ENCODE measurements at regions not wholly inside any gene's neighbourhood (a gene's known extent, or its start where the extent isn't known, plus 50 kb on each side); places are given as distances from the start of the nearest gene placed in this dataset.

DNA sequence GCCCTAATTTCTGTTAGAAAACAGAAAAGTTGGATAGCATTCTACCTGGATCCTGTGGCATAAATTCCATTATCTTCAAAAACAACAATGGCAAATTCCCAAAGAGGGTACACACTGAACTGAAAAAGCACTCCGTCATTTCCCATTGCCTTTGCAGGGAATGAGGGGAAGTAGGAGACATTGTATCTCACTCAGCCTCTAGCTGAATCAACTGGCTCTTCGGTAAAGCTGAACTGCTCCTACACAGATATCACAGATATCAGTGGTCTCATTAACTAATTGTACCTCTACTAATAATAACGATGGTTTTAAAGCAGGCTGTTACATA is 64.2 kb upstream of the PRKAR2B start:
- H3K27me3 ChIP-seq (replicated peaks; ENCODE audit: insufficient read depth), result no peaks in the 10 kb centered on the region; the same call in 1 of the 2 replicates
- no peaks in the 10 kb centered on the region for H3K36me3 ChIP-seq (ENCODE audit: low read depth)
- no peaks in the 10 kb centered on the region for H3K9me2 ChIP-seq (ENCODE audit: insufficient read depth)
- no peaks in the 10 kb centered on the region for H3F3A ChIP-seq (ENCODE audit: insufficient read depth)
- no peak overlapping the region for H3K4me3 ChIP-seq
- no peak overlapping the region for H3K9ac ChIP-seq
- no peak overlapping the region for H3K4me2 ChIP-seq (ENCODE audit: unreplicated experiment)
- no peak for TF ChIP-seq EZH2phosphoT487 (IDR thresholded peaks at IDR 0.05; ENCODE audit: insufficient read depth, low read depth)
- TF ChIP-seq EZH2 (IDR thresholded peaks at IDR 0.05; ENCODE audit: insufficient read depth, poor library complexity, severe bottlenecking), result no peak
- 77 to 80% methylated on average over 3 of the region's 3 CpGs for WGBS, 2 experiments (ENCODE audit: low coverage in 1 of 2, low lambda C conversion rate in 2 of 2, missing lambda C conversion rate in 2 of 2)
- in situ Hi-C loops (cut with MboI), result no loop called here
- no peaks in the 10 kb centered on the region for H3K9me3 ChIP-seq (ENCODE audit: low read depth)
- no peaks in the 10 kb centered on the region for H3K4me1 ChIP-seq (ENCODE audit: insufficient read depth)
- DNase-seq, result no peak
- no peak overlapping the region for H2AFZ ChIP-seq
- H4K20me1 ChIP-seq (ENCODE audit: insufficient read depth), result no peaks in the 10 kb centered on the region
- H3K27ac ChIP-seq, result no peak overlapping the region
- H3K79me2 ChIP-seq (ENCODE audit: insufficient read depth), result no peaks in the 10 kb centered on the region

DNA sequence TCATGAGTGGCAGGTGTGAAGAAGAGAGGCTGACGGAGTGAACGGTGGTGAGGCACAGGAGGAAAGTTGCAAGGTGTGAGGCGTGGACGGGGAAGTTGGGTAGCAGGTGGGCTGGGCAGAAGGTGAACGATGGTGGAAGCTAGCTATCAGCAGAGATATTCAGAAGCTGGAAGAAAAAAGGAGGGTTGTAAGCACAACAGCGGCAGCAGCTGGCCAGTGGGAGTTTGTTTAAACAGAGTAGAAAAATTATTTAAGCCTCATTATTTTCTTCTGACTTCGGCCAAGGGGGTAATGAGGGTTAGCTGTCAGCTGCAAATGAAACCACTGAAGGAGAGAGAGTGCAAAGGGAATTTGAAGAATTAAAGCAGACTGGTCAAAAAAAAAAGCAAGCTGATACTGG is 62.1 kb upstream of the PRKAR2B start:
- DNase-seq, result no peak
- Histone ChIP-seq H3K27ac (no peak overlapping the region), H3K4me3 (no peak overlapping the region), H3K9ac (no peak overlapping the region), H3K79me2 (ENCODE audit: insufficient read depth) (no peaks in the 10 kb centered on the region), H4K20me1 (ENCODE audit: insufficient read depth) (no peaks in the 10 kb centered on the region), H3K4me2 (ENCODE audit: unreplicated experiment) (no peak overlapping the region), H3K4me1 (ENCODE audit: insufficient read depth) (no peaks in the 10 kb centered on the region), H3K9me3 (ENCODE audit: low read depth) (no peaks in the 10 kb centered on the region), H2AFZ (no peak overlapping the region), H3F3A (ENCODE audit: insufficient read depth) (no peaks in the 10 kb centered on the region), H3K36me3 (ENCODE audit: low read depth) (no peaks in the 10 kb centered on the region), H3K27me3 (replicated peaks; ENCODE audit: insufficient read depth) (no peaks in the 10 kb centered on the region; the same call in 1 of the 2 replicates), H3K9me2 (ENCODE audit: insufficient read depth) (no peaks in the 10 kb centered on the region)
- in situ Hi-C loops (cut with MboI), result no loop called here
- no peak for TF ChIP-seq EZH2phosphoT487 (IDR thresholded peaks at IDR 0.05; ENCODE audit: insufficient read depth, low read depth)
- 76 to 80% methylated on average over 7 of the region's 7 CpGs for WGBS, 2 experiments (ENCODE audit: low coverage in 1 of 2, low lambda C conversion rate in 2 of 2, missing lambda C conversion rate in 2 of 2)

DNA sequence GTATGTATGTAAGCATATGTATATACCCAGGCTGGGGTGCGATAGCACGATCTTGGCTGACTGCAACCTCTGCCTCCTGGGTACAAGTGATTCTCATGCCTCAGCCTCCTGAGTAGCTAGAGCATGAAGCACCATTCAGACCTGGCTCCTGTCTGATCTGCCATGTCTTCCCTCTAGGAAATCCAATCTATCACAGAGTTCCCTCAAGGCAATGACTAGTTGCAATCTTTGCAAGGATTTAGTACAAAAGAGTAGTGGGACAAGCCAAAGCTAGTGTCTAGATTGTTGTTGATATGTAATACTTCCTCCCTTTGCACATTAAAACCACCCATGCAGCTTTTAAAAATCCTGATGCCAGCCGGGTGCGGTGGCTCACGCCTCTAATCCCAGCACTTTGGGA is 60.5 kb upstream of the PRKAR2B start:
- no peak for DNase-seq
- H3K79me2 ChIP-seq (ENCODE audit: insufficient read depth), result no peaks in the 10 kb centered on the region
- no peaks in the 10 kb centered on the region for H3K27me3 ChIP-seq (replicated peaks; ENCODE audit: insufficient read depth)
- in situ Hi-C loops (cut with MboI), result no loop called here
- H3K9me3 ChIP-seq (ENCODE audit: low read depth), result no peaks in the 10 kb centered on the region
- no peaks in the 10 kb centered on the region for H3K36me3 ChIP-seq (ENCODE audit: low read depth)
- H3K9me2 ChIP-seq (ENCODE audit: insufficient read depth), result no peaks in the 10 kb centered on the region
- no peak overlapping the region for H3K4me2 ChIP-seq (ENCODE audit: unreplicated experiment)
- H3F3A ChIP-seq (ENCODE audit: insufficient read depth), result no peaks in the 10 kb centered on the region
- whole genome bisulfite sequencing, 2 experiments (ENCODE audit: low coverage in 1 of 2, low lambda C conversion rate in 2 of 2, missing lambda C conversion rate in 2 of 2), result 90 to 93% methylated on average over 5 of the region's 5 CpGs
- H4K20me1 ChIP-seq (ENCODE audit: insufficient read depth), result no peaks in the 10 kb centered on the region
- no peak overlapping the region for H2AFZ ChIP-seq
- no peak overlapping the region for H3K4me3 ChIP-seq
- H3K9ac ChIP-seq, result no peak overlapping the region
- TF ChIP-seq EZH2phosphoT487 (IDR thresholded peaks at IDR 0.05; ENCODE audit: insufficient read depth, low read depth), result no peak
- no peak for TF ChIP-seq EZH2 (IDR thresholded peaks at IDR 0.05; ENCODE audit: insufficient read depth, poor library complexity, severe bottlenecking)
- no peak overlapping the region for H3K27ac ChIP-seq
- no peaks in the 10 kb centered on the region for H3K4me1 ChIP-seq (ENCODE audit: insufficient read depth)

DNA sequence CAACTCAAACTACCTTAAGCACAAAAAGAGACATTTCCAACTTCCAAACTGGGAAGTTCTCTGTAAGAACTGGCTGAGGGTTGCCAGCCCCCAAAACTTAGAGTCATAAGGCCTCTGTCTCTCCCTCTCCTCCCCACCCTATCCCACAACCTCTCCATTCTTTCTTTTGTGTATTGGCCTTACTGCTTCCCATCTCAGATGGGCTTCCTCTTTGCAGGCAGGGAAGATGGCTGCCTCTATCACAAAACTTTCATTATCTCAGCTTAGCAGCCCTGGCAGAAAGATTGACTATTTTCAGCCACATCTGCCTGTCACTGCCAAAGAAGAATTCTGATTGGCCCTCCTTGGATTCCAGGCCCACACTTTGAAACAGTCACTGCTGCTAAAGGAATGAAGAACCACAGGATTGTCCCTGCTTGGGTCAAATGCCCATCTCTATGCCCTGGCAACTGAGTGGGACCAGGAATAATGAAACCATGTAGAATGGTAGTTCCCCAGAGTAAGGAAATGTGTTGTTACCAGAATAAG is 58.0 kb upstream of the PRKAR2B start:
- Histone ChIP-seq H3K9ac (no peak overlapping the region), H4K20me1 (ENCODE audit: insufficient read depth) (no peaks in the 10 kb centered on the region), H3K4me3 (no peak overlapping the region), H3F3A (ENCODE audit: insufficient read depth) (no peaks in the 10 kb centered on the region), H2AFZ (no peak overlapping the region; the same call in 1 of the 2 replicates), H3K36me3 (ENCODE audit: low read depth) (no peaks in the 10 kb centered on the region), H3K4me1 (ENCODE audit: insufficient read depth) (no peaks in the 10 kb centered on the region), H3K27ac (no peak overlapping the region), H3K4me2 (ENCODE audit: unreplicated experiment) (no peak overlapping the region), H3K79me2 (ENCODE audit: insufficient read depth) (no peaks in the 10 kb centered on the region), H3K9me2 (ENCODE audit: insufficient read depth) (no peaks in the 10 kb centered on the region), H3K9me3 (ENCODE audit: low read depth) (no peaks in the 10 kb centered on the region), H3K27me3 (replicated peaks; ENCODE audit: insufficient read depth) (no peaks in the 10 kb centered on the region)
- DNase-seq, result no peak
- TF ChIP-seq EZH2 (IDR thresholded peaks at IDR 0.05; ENCODE audit: insufficient read depth, poor library complexity, severe bottlenecking) (no peak), EZH2phosphoT487 (IDR thresholded peaks at IDR 0.05; ENCODE audit: insufficient read depth, low read depth) (no peak)
- in situ Hi-C loops (cut with MboI), result no loop called here

DNA sequence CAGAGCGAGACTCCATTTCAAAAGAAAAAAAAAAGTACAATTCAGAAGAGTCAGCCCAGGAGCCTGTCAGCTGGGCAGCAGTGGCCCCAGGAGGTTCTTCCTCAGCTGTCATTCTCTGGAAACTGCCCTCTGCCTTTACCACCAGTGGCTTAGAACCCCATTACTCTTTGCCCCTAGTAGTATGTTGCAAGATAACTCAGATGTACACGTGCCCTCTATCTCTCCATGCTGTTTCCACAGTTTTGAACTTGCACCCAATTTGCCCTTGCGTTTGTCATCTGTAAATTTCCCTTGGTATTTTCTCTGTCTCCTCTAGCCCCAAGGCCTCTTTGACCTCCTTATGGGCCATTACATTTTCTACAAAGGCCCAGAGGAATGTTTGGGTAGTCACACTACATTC is 56.7 kb upstream of the PRKAR2B start:
- H4K20me1 ChIP-seq (ENCODE audit: insufficient read depth), result no peaks in the 10 kb centered on the region
- WGBS, 2 experiments (ENCODE audit: low coverage in 1 of 2, low lambda C conversion rate in 2 of 2, missing lambda C conversion rate in 2 of 2), result 77 to 86% methylated on average over 3 of the region's 3 CpGs
- no peaks in the 10 kb centered on the region for H3K27me3 ChIP-seq (replicated peaks; ENCODE audit: insufficient read depth)
- TF ChIP-seq EZH2 (IDR thresholded peaks at IDR 0.05; ENCODE audit: insufficient read depth, poor library complexity, severe bottlenecking), result no peak
- no peak for TF ChIP-seq EZH2phosphoT487 (IDR thresholded peaks at IDR 0.05; ENCODE audit: insufficient read depth, low read depth)
- no peaks in the 10 kb centered on the region for H3K79me2 ChIP-seq (ENCODE audit: insufficient read depth)
- no peaks in the 10 kb centered on the region for H3K36me3 ChIP-seq (ENCODE audit: low read depth)
- no peaks in the 10 kb centered on the region for H3F3A ChIP-seq (ENCODE audit: insufficient read depth)
- no peak overlapping the region for H3K4me3 ChIP-seq
- H3K9me2 ChIP-seq (ENCODE audit: insufficient read depth), result no peaks in the 10 kb centered on the region
- H2AFZ ChIP-seq, result no peak overlapping the region
- no peak overlapping the region for H3K4me2 ChIP-seq (ENCODE audit: unreplicated experiment)
- H3K9ac ChIP-seq, result no peak overlapping the region
- no peak overlapping the region for H3K27ac ChIP-seq
- no peaks in the 10 kb centered on the region for H3K9me3 ChIP-seq (ENCODE audit: low read depth)
- H3K4me1 ChIP-seq (ENCODE audit: insufficient read depth), result no peaks in the 10 kb centered on the region
- in situ Hi-C loops (cut with MboI), result no loop called here
- no peak for DNase-seq
